ENCODE measurements at regions not wholly inside any gene's neighbourhood (a gene's known extent, or its start where the extent isn't known, plus 50 kb on each side); places are given as distances from the start of the nearest gene placed in this dataset.

DNA sequence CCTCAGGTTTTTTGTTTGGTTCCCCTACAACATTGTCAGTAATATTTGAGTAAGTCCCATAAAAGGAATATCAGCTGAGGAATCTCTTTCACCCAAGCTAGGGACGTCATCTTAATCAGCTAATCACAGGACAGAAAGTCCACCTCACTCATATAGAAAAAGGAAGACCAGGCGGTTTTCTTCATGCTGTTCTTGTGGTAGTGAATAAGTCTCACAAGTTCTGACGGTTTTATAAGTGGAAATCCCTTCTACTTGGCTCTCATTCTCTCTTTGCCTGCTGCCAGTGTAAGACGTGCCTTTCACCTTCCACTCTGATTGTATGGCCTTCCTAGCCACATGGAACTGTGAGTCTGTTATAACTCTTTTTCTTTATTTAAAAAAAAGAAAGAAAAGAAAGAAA is 308.1 kb upstream of the PFKP start:
- TF ChIP-seq, protein P1, sequence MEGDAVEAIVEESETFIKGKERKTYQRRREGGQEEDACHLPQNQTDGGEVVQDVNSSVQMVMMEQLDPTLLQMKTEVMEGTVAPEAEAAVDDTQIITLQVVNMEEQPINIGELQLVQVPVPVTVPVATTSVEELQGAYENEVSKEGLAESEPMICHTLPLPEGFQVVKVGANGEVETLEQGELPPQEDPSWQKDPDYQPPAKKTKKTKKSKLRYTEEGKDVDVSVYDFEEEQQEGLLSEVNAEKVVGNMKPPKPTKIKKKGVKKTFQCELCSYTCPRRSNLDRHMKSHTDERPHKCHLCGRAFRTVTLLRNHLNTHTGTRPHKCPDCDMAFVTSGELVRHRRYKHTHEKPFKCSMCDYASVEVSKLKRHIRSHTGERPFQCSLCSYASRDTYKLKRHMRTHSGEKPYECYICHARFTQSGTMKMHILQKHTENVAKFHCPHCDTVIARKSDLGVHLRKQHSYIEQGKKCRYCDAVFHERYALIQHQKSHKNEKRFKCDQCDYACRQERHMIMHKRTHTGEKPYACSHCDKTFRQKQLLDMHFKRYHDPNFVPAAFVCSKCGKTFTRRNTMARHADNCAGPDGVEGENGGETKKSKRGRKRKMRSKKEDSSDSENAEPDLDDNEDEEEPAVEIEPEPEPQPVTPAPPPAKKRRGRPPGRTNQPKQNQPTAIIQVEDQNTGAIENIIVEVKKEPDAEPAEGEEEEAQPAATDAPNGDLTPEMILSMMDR (IDR thresholded peaks at IDR 0.05) = no peak
- TF ChIP-seq EZH2 (IDR thresholded peaks at IDR 0.05) (no peak), EZH2phosphoT487 (IDR thresholded peaks at IDR 0.05) (no peak)
